OCI-LY3 (cell line): ENCODE measurements at regions not wholly inside any gene's neighbourhood (a gene's known extent, or its start where the extent isn't known, plus 50 kb on each side); places are given as distances from the start of the nearest gene placed in this dataset.

ENCODE experiments used
- CTCF ChIP-seq: fragments of 200-600, 300-600 bp; sonication (generic); IDR thresholded peaks from 2 replicates; pipeline ENCODE4 v1.5.1; 2014; ENCODE audit warnings: antibody characterized with exemption, low read length, low read depth
- EZH2phosphoT487 ChIP-seq: fragments of 200-600 bp; shearing (Covaris generic); IDR thresholded peaks from 2 replicates; pipeline ENCODE4 v1.6.1; 2018; ENCODE audit warnings: antibody characterized with exemption, mixed run types, low read depth

- TF ChIP-seq CTCF: no peak
- no peak for TF ChIP-seq EZH2phosphoT487
Observed at GRCh38 chr5:3780907-3781306, 185.3 kb downstream of the IRX1 start.
